Fibroblast of lung (primary cell): ENCODE measurements at regions not wholly inside any gene's neighbourhood (a gene's known extent, or its start where the extent isn't known, plus 50 kb on each side); places are given as distances from the start of the nearest gene placed in this dataset.

Experiments
- CTCF ChIP-seq, 2 donors: IDR thresholded peaks in 1 of 2; conservative IDR thresholded peaks in 1 of 2; 1 replicate in 1 of 2; 2 replicates in 1 of 2; pipeline ENCODE4 v1.5.1; 2011 to 2012; ENCODE audit warnings: low read length in 2 of 2, control low read depth in 1 of 2, inconsistent platforms in 1 of 2, low read depth in 1 of 2, mild to moderate bottlenecking in 1 of 2
- EZH2 ChIP-seq: IDR thresholded peaks from 2 replicates; pipeline ENCODE4 v1.5.1; 2012; ENCODE audit warnings: low read length, control low read depth, mild to moderate bottlenecking; ENCODE audit errors: missing control alignments

GRCh38 chr10:131000743-131001142 is 310.8 kb downstream of the TCERG1L start:
- TF ChIP-seq EZH2 (no peak), CTCF (conservative IDR thresholded peaks at IDR 0.05 in 1 of 2, IDR thresholded peaks at IDR 0.05 in 1 of 2; ENCODE audit: low read depth in 1 of 2, low read length in 2 of 2) (no peak)
